ENCODE measurements at regions not wholly inside any gene's neighbourhood (a gene's known extent, or its start where the extent isn't known, plus 50 kb on each side); places are given as distances from the start of the nearest gene placed in this dataset.

GRCh38 chr10:7475046-7475911, 64.4 kb upstream of the SFMBT2 start:
- Histone ChIP-seq H3K27me3 (no peaks in the 10 kb centered on the region), H3K79me2 (ENCODE audit: low read depth) (no peaks in the 10 kb centered on the region), H3K9me3 (ENCODE audit: low read depth) (no peaks in the 10 kb centered on the region), H3K4me3 (peak overlapping the region; percentile 13), H3K4me2 (peak overlapping the region; percentile 46), H4K20me1 (ENCODE audit: low read depth) (no peaks in the 10 kb centered on the region), H3F3A (ENCODE audit: low read depth) (peaks cover 6% of the 10 kb centered on the region), H2AFZ (replicated peaks) (peak overlapping the region; percentile 38), H3K9ac (no peak overlapping the region), H3K27ac (no peak overlapping the region), H3K4me1 (peaks cover 12% of the 10 kb centered on the region), H3K36me3 (no peaks in the 10 kb centered on the region)
- Mint-ChIP-seq H3K27me3 (ENCODE audit: insufficient read depth, low read depth) (peaks cover 9% of the 10 kb centered on the region), H3K9me3 (no peaks in the 10 kb centered on the region), H3K4me1 (peaks cover 23% of the 10 kb centered on the region), H3K27ac (peak overlapping the region; percentile 80), H3K36me3 (no peaks in the 10 kb centered on the region), H3K4me3 (peak overlapping the region; percentile 53)
- peak; percentile 60 for DNase-seq (ENCODE audit: low spot score)
- TF ChIP-seq CTCF (IDR thresholded peaks at IDR 0.05), result no peak
- TF ChIP-seq EZH2phosphoT487 (IDR thresholded peaks at IDR 0.05), result no peak
- no peak for TF ChIP-seq EZH2 (IDR thresholded peaks at IDR 0.05)

DNA sequence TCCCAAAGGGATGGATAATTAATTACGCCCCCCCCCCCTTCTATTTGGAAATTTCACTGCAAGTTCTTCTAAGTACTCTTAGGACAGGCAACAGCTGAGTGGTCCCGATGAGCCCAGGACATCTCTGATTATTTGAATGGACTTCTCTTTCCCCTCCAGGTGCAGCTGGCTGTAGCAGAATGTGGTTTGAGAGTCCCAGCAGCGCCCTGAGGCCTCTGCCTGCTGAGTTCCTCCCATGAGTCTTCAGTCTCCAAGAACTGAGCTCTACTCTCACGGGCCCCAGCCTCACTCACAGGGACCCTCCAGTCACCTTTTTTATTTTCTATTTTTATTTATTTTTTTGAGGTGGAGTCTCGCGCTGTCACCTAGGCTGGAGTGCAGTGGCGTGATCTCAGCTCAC, 63.6 kb upstream of the SFMBT2 start:
- Histone ChIP-seq H3K9ac (no peak overlapping the region), H3K27ac (no peak overlapping the region), H3K4me2 (no peak overlapping the region), H4K20me1 (ENCODE audit: low read depth) (no peaks in the 10 kb centered on the region), H3K36me3 (no peaks in the 10 kb centered on the region), H2AFZ (replicated peaks) (no peak overlapping the region), H3K27me3 (peaks cover 4% of the 10 kb centered on the region), H3K9me3 (ENCODE audit: low read depth) (no peaks in the 10 kb centered on the region), H3K79me2 (ENCODE audit: low read depth) (no peaks in the 10 kb centered on the region), H3K4me3 (no peak overlapping the region), H3F3A (ENCODE audit: low read depth) (peaks cover 6% of the 10 kb centered on the region), H3K4me1 (peaks cover 12% of the 10 kb centered on the region)
- TF ChIP-seq EZH2 (IDR thresholded peaks at IDR 0.05) (no peak), CTCF (IDR thresholded peaks at IDR 0.05) (no peak), EZH2phosphoT487 (IDR thresholded peaks at IDR 0.05) (no peak)
- Mint-ChIP-seq H3K27ac (no peak overlapping the region), H3K4me3 (no peak overlapping the region), H3K36me3 (no peaks in the 10 kb centered on the region), H3K9me3 (no peaks in the 10 kb centered on the region), H3K4me1 (peaks cover 18% of the 10 kb centered on the region), H3K27me3 (ENCODE audit: insufficient read depth, low read depth) (peaks cover 5% of the 10 kb centered on the region)
- no peak for DNase-seq (ENCODE audit: low spot score)

DNA sequence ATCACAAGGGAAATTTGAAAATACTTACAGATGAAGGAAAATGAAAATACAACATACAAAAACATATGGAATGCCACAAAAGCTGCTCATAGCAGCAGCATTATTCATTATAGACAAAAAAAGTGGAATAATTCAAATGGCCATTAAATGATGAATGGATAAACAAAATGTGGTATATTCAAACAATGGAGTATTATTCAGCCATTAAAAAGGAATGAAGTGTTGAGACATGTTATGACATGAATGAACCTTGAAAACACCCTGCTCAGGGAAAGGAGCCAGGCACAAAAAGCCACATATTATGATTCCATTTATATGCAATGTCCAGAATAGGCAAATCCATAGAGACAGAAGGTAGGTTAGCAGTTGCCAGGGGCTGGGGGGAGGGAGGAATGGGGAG, 62.6 kb upstream of the SFMBT2 start:
- Mint-ChIP-seq H3K27ac (no peak overlapping the region), H3K4me1 (peaks cover 18% of the 10 kb centered on the region), H3K9me3 (no peaks in the 10 kb centered on the region), H3K27me3 (ENCODE audit: insufficient read depth, low read depth) (peaks cover 7% of the 10 kb centered on the region), H3K4me3 (peak overlapping the region; percentile 14), H3K36me3 (no peaks in the 10 kb centered on the region)
- Histone ChIP-seq H4K20me1 (ENCODE audit: low read depth) (no peaks in the 10 kb centered on the region), H3K4me3 (no peak overlapping the region), H3K27ac (no peak overlapping the region), H3K36me3 (no peaks in the 10 kb centered on the region), H3F3A (ENCODE audit: low read depth) (peaks cover 6% of the 10 kb centered on the region), H2AFZ (replicated peaks) (no peak overlapping the region), H3K79me2 (ENCODE audit: low read depth) (no peaks in the 10 kb centered on the region), H3K9ac (no peak overlapping the region), H3K4me2 (no peak overlapping the region), H3K27me3 (peaks cover 4% of the 10 kb centered on the region), H3K9me3 (ENCODE audit: low read depth) (no peaks in the 10 kb centered on the region), H3K4me1 (peaks cover 12% of the 10 kb centered on the region)
- TF ChIP-seq EZH2phosphoT487 (IDR thresholded peaks at IDR 0.05) (no peak), CTCF (IDR thresholded peaks at IDR 0.05) (no peak), EZH2 (IDR thresholded peaks at IDR 0.05) (no peak)
- DNase-seq (ENCODE audit: low spot score), result no peak

Data from neural progenitor cell (in vitro differentiated cells).